ENCODE measurements at regions not wholly inside any gene's neighbourhood (a gene's known extent, or its start where the extent isn't known, plus 50 kb on each side); places are given as distances from the start of the nearest gene placed in this dataset.

DNA sequence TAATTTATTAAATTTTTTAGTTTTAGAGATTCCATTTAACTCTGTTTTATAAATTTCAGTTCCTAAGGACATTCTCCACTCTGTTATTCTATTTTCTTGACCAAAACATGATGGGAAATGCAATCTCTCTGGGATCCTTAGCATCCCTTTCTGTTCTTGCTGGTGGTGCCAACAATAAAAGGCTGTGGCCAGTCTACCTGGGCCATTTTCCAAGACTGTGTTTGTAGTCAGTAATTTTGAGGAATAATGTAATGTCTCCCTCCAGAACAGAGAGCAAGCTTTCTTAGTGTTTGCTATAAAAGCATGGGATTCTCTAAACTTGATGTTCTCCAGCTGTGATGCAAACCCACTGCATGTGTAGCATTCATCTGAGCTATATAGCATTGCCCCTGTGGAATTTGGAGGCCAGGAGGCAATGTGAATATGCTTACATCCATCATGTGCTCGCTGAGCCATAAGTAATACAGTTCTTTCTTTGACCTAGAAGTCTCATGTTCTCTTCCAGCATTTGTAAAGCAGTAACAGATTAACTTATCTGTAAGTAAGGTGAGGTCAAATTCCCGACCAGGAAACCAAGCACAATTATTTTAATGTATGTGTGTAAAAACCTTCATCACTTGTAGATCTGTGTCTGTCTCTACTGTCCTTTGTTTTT lies 211.5 kb upstream of the TAS2R1 start (continued):
- TF ChIP-seq, protein P1, sequence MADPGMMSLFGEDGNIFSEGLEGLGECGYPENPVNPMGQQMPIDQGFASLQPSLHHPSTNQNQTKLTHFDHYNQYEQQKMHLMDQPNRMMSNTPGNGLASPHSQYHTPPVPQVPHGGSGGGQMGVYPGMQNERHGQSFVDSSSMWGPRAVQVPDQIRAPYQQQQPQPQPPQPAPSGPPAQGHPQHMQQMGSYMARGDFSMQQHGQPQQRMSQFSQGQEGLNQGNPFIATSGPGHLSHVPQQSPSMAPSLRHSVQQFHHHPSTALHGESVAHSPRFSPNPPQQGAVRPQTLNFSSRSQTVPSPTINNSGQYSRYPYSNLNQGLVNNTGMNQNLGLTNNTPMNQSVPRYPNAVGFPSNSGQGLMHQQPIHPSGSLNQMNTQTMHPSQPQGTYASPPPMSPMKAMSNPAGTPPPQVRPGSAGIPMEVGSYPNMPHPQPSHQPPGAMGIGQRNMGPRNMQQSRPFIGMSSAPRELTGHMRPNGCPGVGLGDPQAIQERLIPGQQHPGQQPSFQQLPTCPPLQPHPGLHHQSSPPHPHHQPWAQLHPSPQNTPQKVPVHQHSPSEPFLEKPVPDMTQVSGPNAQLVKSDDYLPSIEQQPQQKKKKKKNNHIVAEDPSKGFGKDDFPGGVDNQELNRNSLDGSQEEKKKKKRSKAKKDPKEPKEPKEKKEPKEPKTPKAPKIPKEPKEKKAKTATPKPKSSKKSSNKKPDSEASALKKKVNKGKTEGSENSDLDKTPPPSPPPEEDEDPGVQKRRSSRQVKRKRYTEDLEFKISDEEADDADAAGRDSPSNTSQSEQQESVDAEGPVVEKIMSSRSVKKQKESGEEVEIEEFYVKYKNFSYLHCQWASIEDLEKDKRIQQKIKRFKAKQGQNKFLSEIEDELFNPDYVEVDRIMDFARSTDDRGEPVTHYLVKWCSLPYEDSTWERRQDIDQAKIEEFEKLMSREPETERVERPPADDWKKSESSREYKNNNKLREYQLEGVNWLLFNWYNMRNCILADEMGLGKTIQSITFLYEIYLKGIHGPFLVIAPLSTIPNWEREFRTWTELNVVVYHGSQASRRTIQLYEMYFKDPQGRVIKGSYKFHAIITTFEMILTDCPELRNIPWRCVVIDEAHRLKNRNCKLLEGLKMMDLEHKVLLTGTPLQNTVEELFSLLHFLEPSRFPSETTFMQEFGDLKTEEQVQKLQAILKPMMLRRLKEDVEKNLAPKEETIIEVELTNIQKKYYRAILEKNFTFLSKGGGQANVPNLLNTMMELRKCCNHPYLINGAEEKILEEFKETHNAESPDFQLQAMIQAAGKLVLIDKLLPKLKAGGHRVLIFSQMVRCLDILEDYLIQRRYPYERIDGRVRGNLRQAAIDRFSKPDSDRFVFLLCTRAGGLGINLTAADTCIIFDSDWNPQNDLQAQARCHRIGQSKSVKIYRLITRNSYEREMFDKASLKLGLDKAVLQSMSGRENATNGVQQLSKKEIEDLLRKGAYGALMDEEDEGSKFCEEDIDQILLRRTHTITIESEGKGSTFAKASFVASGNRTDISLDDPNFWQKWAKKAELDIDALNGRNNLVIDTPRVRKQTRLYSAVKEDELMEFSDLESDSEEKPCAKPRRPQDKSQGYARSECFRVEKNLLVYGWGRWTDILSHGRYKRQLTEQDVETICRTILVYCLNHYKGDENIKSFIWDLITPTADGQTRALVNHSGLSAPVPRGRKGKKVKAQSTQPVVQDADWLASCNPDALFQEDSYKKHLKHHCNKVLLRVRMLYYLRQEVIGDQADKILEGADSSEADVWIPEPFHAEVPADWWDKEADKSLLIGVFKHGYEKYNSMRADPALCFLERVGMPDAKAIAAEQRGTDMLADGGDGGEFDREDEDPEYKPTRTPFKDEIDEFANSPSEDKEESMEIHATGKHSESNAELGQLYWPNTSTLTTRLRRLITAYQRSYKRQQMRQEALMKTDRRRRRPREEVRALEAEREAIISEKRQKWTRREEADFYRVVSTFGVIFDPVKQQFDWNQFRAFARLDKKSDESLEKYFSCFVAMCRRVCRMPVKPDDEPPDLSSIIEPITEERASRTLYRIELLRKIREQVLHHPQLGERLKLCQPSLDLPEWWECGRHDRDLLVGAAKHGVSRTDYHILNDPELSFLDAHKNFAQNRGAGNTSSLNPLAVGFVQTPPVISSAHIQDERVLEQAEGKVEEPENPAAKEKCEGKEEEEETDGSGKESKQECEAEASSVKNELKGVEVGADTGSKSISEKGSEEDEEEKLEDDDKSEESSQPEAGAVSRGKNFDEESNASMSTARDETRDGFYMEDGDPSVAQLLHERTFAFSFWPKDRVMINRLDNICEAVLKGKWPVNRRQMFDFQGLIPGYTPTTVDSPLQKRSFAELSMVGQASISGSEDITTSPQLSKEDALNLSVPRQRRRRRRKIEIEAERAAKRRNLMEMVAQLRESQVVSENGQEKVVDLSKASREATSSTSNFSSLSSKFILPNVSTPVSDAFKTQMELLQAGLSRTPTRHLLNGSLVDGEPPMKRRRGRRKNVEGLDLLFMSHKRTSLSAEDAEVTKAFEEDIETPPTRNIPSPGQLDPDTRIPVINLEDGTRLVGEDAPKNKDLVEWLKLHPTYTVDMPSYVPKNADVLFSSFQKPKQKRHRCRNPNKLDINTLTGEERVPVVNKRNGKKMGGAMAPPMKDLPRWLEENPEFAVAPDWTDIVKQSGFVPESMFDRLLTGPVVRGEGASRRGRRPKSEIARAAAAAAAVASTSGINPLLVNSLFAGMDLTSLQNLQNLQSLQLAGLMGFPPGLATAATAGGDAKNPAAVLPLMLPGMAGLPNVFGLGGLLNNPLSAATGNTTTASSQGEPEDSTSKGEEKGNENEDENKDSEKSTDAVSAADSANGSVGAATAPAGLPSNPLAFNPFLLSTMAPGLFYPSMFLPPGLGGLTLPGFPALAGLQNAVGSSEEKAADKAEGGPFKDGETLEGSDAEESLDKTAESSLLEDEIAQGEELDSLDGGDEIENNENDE (IDR thresholded peaks at IDR 0.05; ENCODE audit: insufficient replicate concordance, low read length), result no peak
- TF ChIP-seq, protein P2, sequence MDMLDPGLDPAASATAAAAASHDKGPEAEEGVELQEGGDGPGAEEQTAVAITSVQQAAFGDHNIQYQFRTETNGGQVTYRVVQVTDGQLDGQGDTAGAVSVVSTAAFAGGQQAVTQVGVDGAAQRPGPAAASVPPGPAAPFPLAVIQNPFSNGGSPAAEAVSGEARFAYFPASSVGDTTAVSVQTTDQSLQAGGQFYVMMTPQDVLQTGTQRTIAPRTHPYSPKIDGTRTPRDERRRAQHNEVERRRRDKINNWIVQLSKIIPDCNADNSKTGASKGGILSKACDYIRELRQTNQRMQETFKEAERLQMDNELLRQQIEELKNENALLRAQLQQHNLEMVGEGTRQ (IDR thresholded peaks at IDR 0.05; ENCODE audit: low read length), result no peak
- TF ChIP-seq, protein P3, sequence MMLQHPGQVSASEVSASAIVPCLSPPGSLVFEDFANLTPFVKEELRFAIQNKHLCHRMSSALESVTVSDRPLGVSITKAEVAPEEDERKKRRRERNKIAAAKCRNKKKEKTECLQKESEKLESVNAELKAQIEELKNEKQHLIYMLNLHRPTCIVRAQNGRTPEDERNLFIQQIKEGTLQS (IDR thresholded peaks at IDR 0.05; ENCODE audit: insufficient read depth, low read depth, low read length), result no peak
